ENCODE measurements at regions not wholly inside any gene's neighbourhood (a gene's known extent, or its start where the extent isn't known, plus 50 kb on each side); places are given as distances from the start of the nearest gene placed in this dataset.

- Mint-ChIP-seq H3K4me1 (ENCODE audit: low read depth, unreplicated experiment) (peaks cover 30% of the 10 kb centered on the region), H3K27me3 (ENCODE audit: unreplicated experiment) (no peaks in the 10 kb centered on the region), H3K4me3 (ENCODE audit: low read depth, unreplicated experiment) (no peak overlapping the region), H3K36me3 (ENCODE audit: insufficient read depth, unreplicated experiment) (peaks cover 5% of the 10 kb centered on the region), H3K9me3 (ENCODE audit: low read depth, unreplicated experiment) (no peaks in the 10 kb centered on the region), H3K27ac (ENCODE audit: unreplicated experiment) (no peak overlapping the region)
- no TSS peak for BruUV-seq (replicated peaks)
- no peak for DNase-seq
- CTCF ChIA-PET, result no interaction called here
- intact Hi-C loops (cut with micrococcal nuclease; ENCODE audit: unreplicated experiment), result no loop called here
- no peak for TF ChIP-seq CTCF (IDR thresholded peaks at IDR 0.05; ENCODE audit: unreplicated experiment)
These were observed 78.3 kb upstream of the SLC2A1 start for GRCh38 chr1:43036932-43037331.

- Mint-ChIP-seq H3K27me3 (ENCODE audit: unreplicated experiment) (no peaks in the 10 kb centered on the region), H3K9me3 (ENCODE audit: low read depth, unreplicated experiment) (no peaks in the 10 kb centered on the region), H3K4me1 (ENCODE audit: low read depth, unreplicated experiment) (peaks cover 30% of the 10 kb centered on the region), H3K27ac (ENCODE audit: unreplicated experiment) (no peak overlapping the region), H3K36me3 (ENCODE audit: insufficient read depth, unreplicated experiment) (peaks cover 5% of the 10 kb centered on the region), H3K4me3 (ENCODE audit: low read depth, unreplicated experiment) (no peak overlapping the region)
- no peak for DNase-seq
- intact Hi-C loops (cut with micrococcal nuclease; ENCODE audit: unreplicated experiment), result no loop called here
- no TSS peak for BruUV-seq (replicated peaks)
- CTCF ChIA-PET, result no interaction called here
- TF ChIP-seq CTCF (IDR thresholded peaks at IDR 0.05; ENCODE audit: unreplicated experiment), result no peak
These were observed 77.4 kb upstream of the SLC2A1 start for GRCh38 chr1:43035821-43036741.

- intact Hi-C loops (cut with micrococcal nuclease; ENCODE audit: unreplicated experiment), result no loop called here
- Mint-ChIP-seq H3K4me3 (ENCODE audit: low read depth, unreplicated experiment) (no peak overlapping the region), H3K27ac (ENCODE audit: unreplicated experiment) (no peak overlapping the region)
These were observed 76.1 kb upstream of the SLC2A1 start for GRCh38 chr1:43034778-43035177.

GRCh38 chr1:43034195-43034658 lies 75.6 kb upstream of the SLC2A1 start:
- BruUV-seq (replicated peaks), result no TSS peak
- Mint-ChIP-seq H3K9me3 (ENCODE audit: low read depth, unreplicated experiment) (no peaks in the 10 kb centered on the region), H3K36me3 (ENCODE audit: insufficient read depth, unreplicated experiment) (peaks cover 5% of the 10 kb centered on the region), H3K27me3 (ENCODE audit: unreplicated experiment) (no peaks in the 10 kb centered on the region), H3K4me1 (ENCODE audit: low read depth, unreplicated experiment) (peaks cover 25% of the 10 kb centered on the region), H3K27ac (ENCODE audit: unreplicated experiment) (no peak overlapping the region), H3K4me3 (ENCODE audit: low read depth, unreplicated experiment) (no peak overlapping the region)
- CTCF ChIA-PET, result no interaction called here
- intact Hi-C loops (cut with micrococcal nuclease; ENCODE audit: unreplicated experiment), result no loop called here
- TF ChIP-seq CTCF (IDR thresholded peaks at IDR 0.05; ENCODE audit: unreplicated experiment), result no peak
- DNase-seq, result no peak

More at GRCh38 chr1:43034778-43035177, 76.1 kb upstream of the SLC2A1 start:
- no peak for TF ChIP-seq CTCF (IDR thresholded peaks at IDR 0.05; ENCODE audit: unreplicated experiment)
- Mint-ChIP-seq H3K9me3 (ENCODE audit: low read depth, unreplicated experiment) (no peaks in the 10 kb centered on the region), H3K27me3 (ENCODE audit: unreplicated experiment) (no peaks in the 10 kb centered on the region), H3K4me1 (ENCODE audit: low read depth, unreplicated experiment) (peaks cover 30% of the 10 kb centered on the region), H3K36me3 (ENCODE audit: insufficient read depth, unreplicated experiment) (peaks cover 5% of the 10 kb centered on the region)
- CTCF ChIA-PET, result no interaction called here
- BruUV-seq (replicated peaks), result no TSS peak
- DNase-seq, result no peak
